ENCODE measurements at regions not wholly inside any gene's neighbourhood (a gene's known extent, or its start where the extent isn't known, plus 50 kb on each side); places are given as distances from the start of the nearest gene placed in this dataset.

DNA sequence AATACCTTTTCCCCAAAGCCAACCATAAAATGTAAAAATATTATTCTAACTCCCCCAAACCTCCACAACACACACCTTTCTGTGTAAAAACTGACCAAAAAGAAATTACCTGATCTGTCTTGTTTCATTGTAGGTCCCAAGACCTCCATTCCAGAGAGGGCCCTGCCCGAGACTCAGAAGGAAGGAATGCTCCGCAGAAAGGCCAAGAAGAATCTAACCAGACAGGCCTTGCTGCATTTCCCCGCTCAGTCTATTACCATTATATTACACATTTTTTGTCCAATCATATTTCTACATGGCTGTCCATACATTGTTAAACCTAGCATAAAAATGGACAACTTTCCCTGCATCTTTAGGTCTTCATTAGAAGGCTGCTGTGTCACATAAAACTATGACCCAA, 237.5 kb upstream of the UBASH3B start:
- TF ChIP-seq, protein P1, sequence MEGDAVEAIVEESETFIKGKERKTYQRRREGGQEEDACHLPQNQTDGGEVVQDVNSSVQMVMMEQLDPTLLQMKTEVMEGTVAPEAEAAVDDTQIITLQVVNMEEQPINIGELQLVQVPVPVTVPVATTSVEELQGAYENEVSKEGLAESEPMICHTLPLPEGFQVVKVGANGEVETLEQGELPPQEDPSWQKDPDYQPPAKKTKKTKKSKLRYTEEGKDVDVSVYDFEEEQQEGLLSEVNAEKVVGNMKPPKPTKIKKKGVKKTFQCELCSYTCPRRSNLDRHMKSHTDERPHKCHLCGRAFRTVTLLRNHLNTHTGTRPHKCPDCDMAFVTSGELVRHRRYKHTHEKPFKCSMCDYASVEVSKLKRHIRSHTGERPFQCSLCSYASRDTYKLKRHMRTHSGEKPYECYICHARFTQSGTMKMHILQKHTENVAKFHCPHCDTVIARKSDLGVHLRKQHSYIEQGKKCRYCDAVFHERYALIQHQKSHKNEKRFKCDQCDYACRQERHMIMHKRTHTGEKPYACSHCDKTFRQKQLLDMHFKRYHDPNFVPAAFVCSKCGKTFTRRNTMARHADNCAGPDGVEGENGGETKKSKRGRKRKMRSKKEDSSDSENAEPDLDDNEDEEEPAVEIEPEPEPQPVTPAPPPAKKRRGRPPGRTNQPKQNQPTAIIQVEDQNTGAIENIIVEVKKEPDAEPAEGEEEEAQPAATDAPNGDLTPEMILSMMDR (IDR thresholded peaks at IDR 0.05): no peak
- no peak for TF ChIP-seq POLR2A (IDR thresholded peaks at IDR 0.05)
- no peak for TF ChIP-seq EP300 (IDR thresholded peaks at IDR 0.05)

Data from tibial nerve (tissue), 4 donors.